ENCODE measurements at regions not wholly inside any gene's neighbourhood (a gene's known extent, or its start where the extent isn't known, plus 50 kb on each side); places are given as distances from the start of the nearest gene placed in this dataset.

GRCh38 chr18:43422518-43422917 is 145.2 kb upstream of the SYT4 start:
- TF ChIP-seq CTCF (IDR thresholded peaks at IDR 0.05) (no peak), POLR2A (IDR thresholded peaks at IDR 0.05) (no peak)
